Esophagus squamous epithelium (tissue), 4 donors: ENCODE measurements at regions not wholly inside any gene's neighbourhood (a gene's known extent, or its start where the extent isn't known, plus 50 kb on each side); places are given as distances from the start of the nearest gene placed in this dataset.

ENCODE experiments used
- POLR2A ChIP-seq, 4 donors: fragments of 450-650 bp; IDR thresholded peaks; one replicate each; pipeline ENCODE4 v1.6.1; 2017; ENCODE audit warnings: antibody characterized with exemption in 4 of 4, mild to moderate bottlenecking in 4 of 4, moderate library complexity in 3 of 4
- TF ChIP-seq, protein P1 (sequence below), 6 experiments: fragments of 450-650 bp in 4 of 6; fragments of 200-600 bp in 2 of 6; sonication (generic) in 2 of 6; IDR thresholded peaks; one replicate each; pipeline ENCODE4 v1.5.1; 2016 to 2019; ENCODE audit warnings: antibody characterized with exemption in 6 of 6, mild to moderate bottlenecking in 4 of 6, moderate library complexity in 4 of 6

DNA sequence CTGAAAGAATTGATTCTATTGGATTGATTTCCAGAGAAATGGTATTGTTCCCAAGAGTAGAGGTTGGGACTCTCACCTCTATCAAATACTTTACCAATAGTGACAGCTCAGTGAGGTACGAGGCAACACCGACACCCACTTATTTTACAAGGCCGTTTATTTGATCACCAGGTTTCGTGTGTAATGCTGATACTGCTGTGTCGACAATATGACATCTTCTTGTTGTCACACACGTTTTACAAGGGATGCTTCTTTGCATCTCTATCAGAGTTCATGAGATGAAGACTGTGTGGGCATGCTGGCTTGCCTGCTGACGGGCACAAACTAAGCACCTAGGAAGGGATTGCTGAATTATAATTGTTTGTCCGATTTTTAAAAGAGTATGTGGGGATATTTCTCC lies 217.8 kb upstream of the EGLN3 start:
- TF ChIP-seq, protein P1, sequence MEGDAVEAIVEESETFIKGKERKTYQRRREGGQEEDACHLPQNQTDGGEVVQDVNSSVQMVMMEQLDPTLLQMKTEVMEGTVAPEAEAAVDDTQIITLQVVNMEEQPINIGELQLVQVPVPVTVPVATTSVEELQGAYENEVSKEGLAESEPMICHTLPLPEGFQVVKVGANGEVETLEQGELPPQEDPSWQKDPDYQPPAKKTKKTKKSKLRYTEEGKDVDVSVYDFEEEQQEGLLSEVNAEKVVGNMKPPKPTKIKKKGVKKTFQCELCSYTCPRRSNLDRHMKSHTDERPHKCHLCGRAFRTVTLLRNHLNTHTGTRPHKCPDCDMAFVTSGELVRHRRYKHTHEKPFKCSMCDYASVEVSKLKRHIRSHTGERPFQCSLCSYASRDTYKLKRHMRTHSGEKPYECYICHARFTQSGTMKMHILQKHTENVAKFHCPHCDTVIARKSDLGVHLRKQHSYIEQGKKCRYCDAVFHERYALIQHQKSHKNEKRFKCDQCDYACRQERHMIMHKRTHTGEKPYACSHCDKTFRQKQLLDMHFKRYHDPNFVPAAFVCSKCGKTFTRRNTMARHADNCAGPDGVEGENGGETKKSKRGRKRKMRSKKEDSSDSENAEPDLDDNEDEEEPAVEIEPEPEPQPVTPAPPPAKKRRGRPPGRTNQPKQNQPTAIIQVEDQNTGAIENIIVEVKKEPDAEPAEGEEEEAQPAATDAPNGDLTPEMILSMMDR (IDR thresholded peaks at IDR 0.05) = no peak
- no peak for TF ChIP-seq POLR2A (IDR thresholded peaks at IDR 0.05)
